SW 1271 (cell line): ENCODE measurements at regions not wholly inside any gene's neighbourhood (a gene's known extent, or its start where the extent isn't known, plus 50 kb on each side); places are given as distances from the start of the nearest gene placed in this dataset.
"Not testable (repeated sequence)": the region's sequence is repeated elsewhere in the genome, so short reads cannot be mapped to it uniquely, and the experiment has no call there.

Source experiments
- DNase-seq, 2 experiments: peaks; one replicate each; lab custom pipeline; 2025; lab: John Stamatoyannopoulos, UW

- not testable (repeated sequence) for DNase-seq
Observed at GRCh38 chr10:30697221-30697620, 67.7 kb upstream of the LYZL2 start.

GRCh38 chr10:30696416-30697185, 67.0 kb upstream of the LYZL2 start:
- not testable (repeated sequence) for DNase-seq

DNA sequence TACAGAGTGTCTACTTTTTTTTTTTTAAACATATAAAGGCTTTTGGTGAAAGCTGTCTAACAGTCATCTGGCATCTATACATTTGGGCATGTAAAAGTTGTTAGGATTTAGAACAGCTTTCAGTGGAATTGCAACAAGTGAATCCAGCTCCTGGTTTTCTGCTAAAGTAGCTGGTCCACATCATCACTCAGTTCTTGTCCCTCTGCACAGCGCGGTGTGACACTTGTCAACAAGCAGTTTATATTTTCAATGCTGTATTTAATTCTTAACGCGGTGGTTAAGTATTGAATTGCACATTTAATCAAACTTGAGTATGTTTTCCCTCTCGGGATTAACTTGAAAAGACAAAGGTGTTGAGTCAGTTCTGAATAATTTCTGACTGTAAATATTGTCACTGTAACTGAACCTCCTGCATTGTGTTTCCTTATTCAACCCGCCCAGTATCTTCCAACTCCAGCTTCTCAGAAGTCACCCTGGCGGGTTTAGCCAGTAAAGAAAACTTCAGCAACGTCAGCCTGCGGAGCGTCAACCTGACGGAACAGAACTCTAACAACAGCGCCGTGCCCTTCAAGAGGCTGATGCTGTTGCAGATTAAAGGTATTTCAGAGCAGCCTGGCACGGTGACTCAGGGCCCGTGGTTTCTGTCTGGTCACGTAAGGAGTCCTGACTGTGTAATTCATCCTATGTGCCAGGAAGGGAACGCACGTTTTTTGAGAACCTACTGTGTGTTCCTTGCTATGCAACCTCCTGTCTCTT, 66.1 kb upstream of the LYZL2 start:
- DNase-seq = peak in 1 of 2 experiments; percentile 23

DNA sequence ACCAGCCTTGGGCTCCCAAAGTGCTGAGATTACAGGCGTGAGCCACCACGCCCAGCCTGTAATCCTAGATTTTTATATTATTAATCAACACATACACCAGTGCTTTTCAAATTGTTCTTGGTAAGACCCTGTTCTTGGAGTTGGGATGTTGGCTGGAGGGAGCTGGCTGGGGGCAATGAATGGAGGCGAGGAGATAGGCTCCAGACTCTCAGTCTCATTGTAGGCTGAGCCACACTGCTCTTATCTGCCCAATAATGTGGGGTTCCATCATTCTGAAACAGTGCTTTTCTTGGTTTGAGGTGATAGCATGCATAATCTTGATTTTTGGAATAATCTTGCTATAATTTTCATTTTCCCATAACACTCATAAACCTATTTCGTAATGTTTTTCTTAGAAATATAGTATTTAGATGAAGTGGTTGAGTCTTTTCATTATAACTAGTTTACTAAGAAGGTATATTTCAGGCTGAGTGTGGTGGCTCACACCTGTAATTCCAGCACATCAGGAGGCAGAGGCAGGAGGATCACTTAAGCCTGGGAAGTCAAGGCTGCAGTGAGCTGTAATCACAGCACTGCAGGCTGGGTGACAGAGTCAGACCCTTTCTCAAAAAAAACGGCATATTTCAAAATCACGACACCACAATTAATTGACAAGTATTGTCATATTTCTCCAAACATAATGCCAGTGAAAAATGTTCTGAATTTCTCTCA, 65.1 kb upstream of the LYZL2 start:
- DNase-seq = no peak

- no peak for DNase-seq
Observed at GRCh38 chr10:30691639-30692015, 62.1 kb upstream of the LYZL2 start.

DNA sequence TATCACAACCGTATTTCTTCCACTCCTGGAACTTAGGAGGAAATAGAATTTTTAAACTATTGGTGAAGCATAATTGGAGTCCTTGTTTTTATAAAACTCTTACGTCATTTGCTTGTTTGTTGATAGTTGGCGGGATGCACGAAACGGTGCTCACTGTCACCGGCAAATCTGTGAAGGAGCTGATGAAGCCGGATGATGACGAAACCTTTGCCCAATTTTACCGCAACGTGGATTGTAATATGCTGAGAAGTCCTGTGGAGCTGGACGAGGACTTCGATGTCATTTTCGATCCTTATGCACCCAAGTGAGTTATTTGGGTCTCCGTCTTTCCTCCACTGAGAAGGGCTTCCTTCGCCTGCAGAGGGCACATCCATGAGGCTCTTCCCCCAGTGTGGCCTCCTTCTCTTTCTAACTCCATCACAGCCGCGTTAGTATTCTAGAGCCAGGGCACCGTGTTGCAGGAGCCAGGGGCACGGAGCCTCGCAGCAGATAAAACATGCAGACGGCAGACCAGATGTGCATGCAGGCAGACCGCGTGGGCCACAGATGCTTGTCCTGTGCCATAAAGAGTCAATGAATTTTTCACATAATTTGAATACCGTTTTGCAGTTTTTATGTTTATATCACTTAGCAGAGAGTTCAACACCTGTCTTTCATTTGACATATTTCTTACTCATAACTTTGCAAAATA, 61.5 kb upstream of the LYZL2 start:
- DNase-seq = not testable (repeated sequence)

- no peak for DNase-seq
Observed at GRCh38 chr10:30688456-30688855, 58.9 kb upstream of the LYZL2 start.

DNA sequence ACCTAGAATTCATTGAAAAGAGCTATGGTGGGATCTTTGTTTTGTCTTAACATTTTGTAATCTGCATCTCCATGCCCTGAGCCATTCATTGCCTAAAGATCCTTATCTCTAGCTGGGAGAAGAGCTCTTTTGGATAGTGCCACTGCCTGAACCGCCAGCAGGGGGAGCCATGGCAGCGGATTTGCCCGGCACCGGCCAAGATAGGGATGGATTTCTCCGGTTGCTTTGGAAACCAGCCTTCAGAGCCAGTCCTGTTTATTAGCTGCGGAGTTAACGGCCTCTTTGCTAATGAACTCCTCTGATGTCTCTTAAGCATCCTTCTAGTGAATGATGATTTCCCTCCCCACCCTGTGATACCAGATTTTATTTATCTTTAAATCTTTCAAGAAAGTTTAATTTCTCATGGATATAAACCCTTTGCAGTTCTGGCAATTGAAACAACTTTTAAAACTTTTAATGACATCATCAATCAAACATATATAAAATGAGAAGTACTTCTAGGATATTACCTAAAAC, 58.2 kb upstream of the LYZL2 start:
- peak; percentile 39 to 80 for DNase-seq

DNA sequence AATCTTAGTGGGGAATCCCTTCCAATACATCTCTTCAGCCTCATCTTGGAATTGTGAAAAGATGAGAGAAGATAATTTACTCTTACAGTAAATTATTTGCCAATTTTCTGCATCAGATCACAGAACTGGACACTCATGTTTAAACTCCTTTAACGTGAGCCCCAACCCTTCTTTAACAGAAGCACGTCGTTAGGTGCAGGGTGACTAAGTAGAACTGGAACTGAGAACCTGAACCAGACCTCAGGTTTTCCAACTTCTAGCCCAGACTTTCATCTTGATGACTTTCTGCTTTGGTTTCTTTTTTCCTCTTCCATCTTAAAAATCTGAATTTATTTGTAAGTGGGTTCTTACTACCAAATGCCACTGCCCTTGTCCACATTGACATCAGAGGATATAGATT, 57.2 kb upstream of the LYZL2 start:
- DNase-seq = no peak

DNA sequence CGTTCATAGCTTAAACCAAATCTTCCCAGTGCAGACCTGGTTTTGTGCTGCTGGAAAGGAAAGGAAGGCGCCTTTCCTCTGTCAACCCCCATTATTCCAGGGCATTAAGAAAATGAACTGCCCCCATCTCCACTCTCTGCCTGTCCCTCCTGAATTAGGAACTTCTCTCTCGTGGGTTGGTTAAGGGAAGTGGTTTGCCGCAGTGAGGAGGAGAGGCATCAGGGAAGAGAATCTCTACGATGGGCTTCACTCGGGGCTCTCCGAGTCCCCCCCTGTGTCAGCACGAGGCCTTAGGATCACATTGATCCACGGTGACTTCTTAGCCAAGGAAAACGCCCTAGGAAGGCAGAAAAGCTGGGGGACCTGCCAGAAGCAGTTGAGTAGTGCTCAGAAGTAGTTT, 53.9 kb upstream of the LYZL2 start:
- DNase-seq = no peak

GRCh38 chr10:30682377-30683199, 53.0 kb upstream of the LYZL2 start:
- peak; percentile 85 to 91 for DNase-seq

DNA sequence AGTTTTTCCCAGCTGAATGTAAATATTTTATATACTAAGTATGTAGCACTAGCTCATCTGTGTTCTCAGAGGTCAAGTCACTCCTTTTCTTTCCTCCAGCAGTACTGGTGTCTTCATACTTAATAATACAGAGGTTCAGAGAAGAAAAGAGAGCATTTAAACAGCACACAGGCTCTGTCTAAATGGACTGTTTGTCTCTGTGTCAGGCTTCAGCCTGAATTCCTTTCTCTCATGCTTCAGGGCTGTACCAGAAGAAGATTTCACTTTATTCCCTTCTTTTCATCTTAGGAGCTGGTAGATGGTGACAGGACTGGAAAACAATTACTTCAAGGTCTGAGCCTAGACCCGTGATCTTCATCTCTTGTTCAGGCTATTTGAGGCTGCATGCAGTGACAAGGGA, 51.4 kb upstream of the LYZL2 start:
- no peak for DNase-seq
